ENCODE measurements at regions not wholly inside any gene's neighbourhood (a gene's known extent, or its start where the extent isn't known, plus 50 kb on each side); places are given as distances from the start of the nearest gene placed in this dataset.

DNA sequence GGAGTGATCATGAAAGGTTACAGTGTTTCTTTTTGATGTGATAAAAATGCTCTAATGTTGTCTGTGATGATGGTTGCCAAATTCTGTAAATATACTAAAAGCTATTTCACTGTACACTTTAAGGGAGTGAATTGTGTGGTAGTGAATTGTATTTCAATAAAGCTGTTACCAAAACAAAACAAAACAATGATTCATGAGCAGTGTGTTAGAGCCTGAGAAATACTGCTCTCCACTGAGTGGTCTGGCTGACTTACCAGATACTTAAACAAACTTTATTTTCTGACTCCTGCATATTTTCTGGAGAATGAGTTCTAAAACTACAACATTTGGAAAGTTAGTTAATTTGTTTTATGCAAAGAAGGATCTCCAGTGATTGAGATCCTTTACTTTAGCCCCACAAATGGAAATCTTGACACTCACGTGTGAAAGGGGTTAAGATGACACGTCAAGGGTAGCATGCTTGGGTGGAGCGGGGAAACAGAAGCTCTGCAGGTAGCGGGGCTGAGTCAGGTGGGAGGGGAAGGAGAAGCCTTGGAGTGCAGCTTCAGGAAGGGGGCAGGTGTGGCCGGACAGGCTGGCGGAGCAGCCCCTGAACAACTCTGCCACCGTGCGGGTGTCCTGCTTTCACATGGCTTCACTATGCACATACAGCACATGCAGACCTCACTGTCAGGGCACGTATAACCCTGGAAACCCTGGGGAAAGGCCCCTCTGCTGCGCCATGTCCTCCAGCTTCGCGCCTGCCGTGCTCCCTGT lies 256.7 kb downstream of the IRX1 start:
- DNase-seq (no peak), ATAC-seq (ENCODE audit: low read depth) (no peak)
- ChIA-PET CTCF (no interaction called here), POLR2A (no interaction called here)
- Mint-ChIP-seq H3K27me3 (no peaks in the 10 kb centered on the region), H3K9me3 (ENCODE audit: insufficient read depth) (no peaks in the 10 kb centered on the region), H3K4me3 (no peak overlapping the region), H3K4me1 (no peaks in the 10 kb centered on the region), H3K27ac (no peak overlapping the region)
- Histone ChIP-seq H3K4me1 (ENCODE audit: control insufficient read depth in 2 of 2, insufficient read depth in 2 of 2, low read length in 2 of 2) (no peaks in the 10 kb centered on the region), H3K4me2 (replicated peaks; ENCODE audit: low read depth, low read length, poor library complexity, severe bottlenecking) (no peak overlapping the region), H3K27ac (ENCODE audit: low read length in 2 of 2) (no peak overlapping the region), H4K20me1 (ENCODE audit: control insufficient read depth, insufficient read depth, low read length, poor library complexity, severe bottlenecking) (no peaks in the 10 kb centered on the region), H3K9me3 (ENCODE audit: control extremely low read depth in 1 of 3, control insufficient read depth in 2 of 3, insufficient read depth in 1 of 3, low read length in 2 of 3) (peaks cover 0 to 9% (median 0%) of the 10 kb centered on the region in 3 donors), H3K27me3 (replicated peaks in 1 of 4; ENCODE audit: control extremely low read depth in 1 of 4, control insufficient read depth in 3 of 4, insufficient read depth in 4 of 4, low read length in 3 of 4) (no peaks in the 10 kb centered on the region), H3K4me3 (ENCODE audit: control extremely low read depth in 1 of 5, extremely low read depth in 1 of 5, insufficient read depth in 1 of 5, low read depth in 2 of 5, low read length in 4 of 5) (no peak overlapping the region), H3K79me2 (ENCODE audit: control insufficient read depth, insufficient read depth, low read length) (no peaks in the 10 kb centered on the region), H3K36me3 (replicated peaks in 1 of 2; ENCODE audit: control extremely low read depth in 1 of 2, control insufficient read depth in 1 of 2, extremely low read depth in 1 of 2, insufficient read depth in 2 of 2, low read length in 1 of 2) (no peaks in the 10 kb centered on the region), H2AFZ (ENCODE audit: insufficient read depth, low read depth, low read length, poor library complexity, severe bottlenecking) (no peak overlapping the region), H3K9ac (ENCODE audit: low read length) (no peak overlapping the region)
- TF ChIP-seq, protein P1, sequence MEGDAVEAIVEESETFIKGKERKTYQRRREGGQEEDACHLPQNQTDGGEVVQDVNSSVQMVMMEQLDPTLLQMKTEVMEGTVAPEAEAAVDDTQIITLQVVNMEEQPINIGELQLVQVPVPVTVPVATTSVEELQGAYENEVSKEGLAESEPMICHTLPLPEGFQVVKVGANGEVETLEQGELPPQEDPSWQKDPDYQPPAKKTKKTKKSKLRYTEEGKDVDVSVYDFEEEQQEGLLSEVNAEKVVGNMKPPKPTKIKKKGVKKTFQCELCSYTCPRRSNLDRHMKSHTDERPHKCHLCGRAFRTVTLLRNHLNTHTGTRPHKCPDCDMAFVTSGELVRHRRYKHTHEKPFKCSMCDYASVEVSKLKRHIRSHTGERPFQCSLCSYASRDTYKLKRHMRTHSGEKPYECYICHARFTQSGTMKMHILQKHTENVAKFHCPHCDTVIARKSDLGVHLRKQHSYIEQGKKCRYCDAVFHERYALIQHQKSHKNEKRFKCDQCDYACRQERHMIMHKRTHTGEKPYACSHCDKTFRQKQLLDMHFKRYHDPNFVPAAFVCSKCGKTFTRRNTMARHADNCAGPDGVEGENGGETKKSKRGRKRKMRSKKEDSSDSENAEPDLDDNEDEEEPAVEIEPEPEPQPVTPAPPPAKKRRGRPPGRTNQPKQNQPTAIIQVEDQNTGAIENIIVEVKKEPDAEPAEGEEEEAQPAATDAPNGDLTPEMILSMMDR (IDR thresholded peaks at IDR 0.05): no peak
- no peak for TF ChIP-seq EZH2 (IDR thresholded peaks at IDR 0.05; ENCODE audit: borderline replicate concordance, insufficient read depth, low read depth, low read length, poor library complexity, severe bottlenecking)
- intact Hi-C loops (cut with micrococcal nuclease): no loop called here
- WGBS (ENCODE audit: insufficient coverage): 95% methylated on average over 4 of the region's 13 CpGs

DNA sequence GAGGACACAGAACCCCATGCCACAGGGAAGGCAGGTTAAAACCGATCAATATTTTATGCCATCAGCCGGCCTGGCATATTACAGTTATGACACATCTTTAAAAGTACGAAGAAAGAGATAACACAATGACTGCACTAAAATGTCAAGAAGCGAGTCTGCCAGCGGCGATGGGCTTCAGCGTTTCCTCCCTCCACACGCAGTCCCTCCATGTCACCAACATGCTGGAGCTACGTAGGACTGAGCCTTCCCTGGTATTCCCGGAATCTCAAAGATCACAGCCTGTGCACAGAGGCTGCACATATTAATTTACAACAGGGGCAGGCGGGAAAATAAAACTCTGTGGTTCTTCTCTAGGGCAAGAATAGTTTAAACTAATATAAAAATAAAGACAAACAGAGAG lies 257.7 kb downstream of the IRX1 start:
- H3K4me1 Mint-ChIP-seq: no peaks in the 10 kb centered on the region
- H3K4me3 ChIP-seq (ENCODE audit: control extremely low read depth in 1 of 5, extremely low read depth in 1 of 5, insufficient read depth in 1 of 5, low read depth in 2 of 5, low read length in 4 of 5): no peak overlapping the region
- no peaks in the 10 kb centered on the region for H3K9me3 Mint-ChIP-seq (ENCODE audit: insufficient read depth)
- POLR2A ChIA-PET: no interaction called here
- H3K4me1 ChIP-seq (ENCODE audit: control insufficient read depth in 2 of 2, insufficient read depth in 2 of 2, low read length in 2 of 2): no peaks in the 10 kb centered on the region
- H3K27me3 ChIP-seq (replicated peaks in 1 of 4; ENCODE audit: control extremely low read depth in 1 of 4, control insufficient read depth in 3 of 4, insufficient read depth in 4 of 4, low read length in 3 of 4): no peaks in the 10 kb centered on the region
- no peak overlapping the region for H3K4me3 Mint-ChIP-seq
- 97% methylated on average over 7 of the region's 11 CpGs for WGBS (ENCODE audit: insufficient coverage)
- ATAC-seq (ENCODE audit: low read depth) (no peak), DNase-seq (no peak)
- peaks cover 0 to 9% (median 0%) of the 10 kb centered on the region in 3 donors for H3K9me3 ChIP-seq (ENCODE audit: control extremely low read depth in 1 of 3, control insufficient read depth in 2 of 3, insufficient read depth in 1 of 3, low read length in 2 of 3)
- H3K79me2 ChIP-seq (ENCODE audit: control insufficient read depth, insufficient read depth, low read length): no peaks in the 10 kb centered on the region
- TF ChIP-seq, protein P1 (IDR thresholded peaks at IDR 0.05): no peak
- no peaks in the 10 kb centered on the region for H3K27me3 Mint-ChIP-seq
- H2AFZ ChIP-seq (ENCODE audit: insufficient read depth, low read depth, low read length, poor library complexity, severe bottlenecking): no peak overlapping the region
- no peak overlapping the region for H3K27ac Mint-ChIP-seq
- intact Hi-C loops (cut with micrococcal nuclease): no loop called here
- H3K36me3 ChIP-seq (replicated peaks in 1 of 2; ENCODE audit: control extremely low read depth in 1 of 2, control insufficient read depth in 1 of 2, extremely low read depth in 1 of 2, insufficient read depth in 2 of 2, low read length in 1 of 2): no peaks in the 10 kb centered on the region
- no peak overlapping the region for H3K4me2 ChIP-seq (replicated peaks; ENCODE audit: low read depth, low read length, poor library complexity, severe bottlenecking)
- H3K9ac ChIP-seq (ENCODE audit: low read length): no peak overlapping the region
- CTCF ChIA-PET: no interaction called here
- no peaks in the 10 kb centered on the region for H4K20me1 ChIP-seq (ENCODE audit: control insufficient read depth, insufficient read depth, low read length, poor library complexity, severe bottlenecking)
- no peak overlapping the region for H3K27ac ChIP-seq (ENCODE audit: low read length in 2 of 2)
